ENCODE measurements at regions not wholly inside any gene's neighbourhood (a gene's known extent, or its start where the extent isn't known, plus 50 kb on each side); places are given as distances from the start of the nearest gene placed in this dataset.

DNA sequence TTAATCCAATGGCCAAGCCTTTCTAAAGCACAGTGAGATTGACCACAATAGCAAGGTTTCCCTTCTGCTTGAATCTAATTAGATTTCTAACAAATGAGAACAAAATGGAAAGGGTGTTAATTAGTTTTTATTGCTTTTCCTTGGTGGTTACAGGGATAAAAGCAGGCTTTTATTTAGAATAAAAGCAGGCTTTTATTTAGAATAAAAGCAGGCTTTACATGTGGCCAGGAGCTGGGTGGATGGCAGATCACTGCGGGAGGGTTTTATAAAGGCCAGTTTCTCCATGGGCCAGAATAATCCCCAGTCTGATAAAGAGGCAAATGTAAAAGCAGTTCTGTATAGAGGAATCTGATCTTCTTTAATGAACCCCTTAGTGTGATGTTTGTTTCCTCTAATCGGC lies 470.2 kb downstream of the TMEM232 start:
- CTCF ChIA-PET: no interaction called here
- DNase-seq (ENCODE audit: extremely low spot score): no peak
- TF ChIP-seq, protein P1, sequence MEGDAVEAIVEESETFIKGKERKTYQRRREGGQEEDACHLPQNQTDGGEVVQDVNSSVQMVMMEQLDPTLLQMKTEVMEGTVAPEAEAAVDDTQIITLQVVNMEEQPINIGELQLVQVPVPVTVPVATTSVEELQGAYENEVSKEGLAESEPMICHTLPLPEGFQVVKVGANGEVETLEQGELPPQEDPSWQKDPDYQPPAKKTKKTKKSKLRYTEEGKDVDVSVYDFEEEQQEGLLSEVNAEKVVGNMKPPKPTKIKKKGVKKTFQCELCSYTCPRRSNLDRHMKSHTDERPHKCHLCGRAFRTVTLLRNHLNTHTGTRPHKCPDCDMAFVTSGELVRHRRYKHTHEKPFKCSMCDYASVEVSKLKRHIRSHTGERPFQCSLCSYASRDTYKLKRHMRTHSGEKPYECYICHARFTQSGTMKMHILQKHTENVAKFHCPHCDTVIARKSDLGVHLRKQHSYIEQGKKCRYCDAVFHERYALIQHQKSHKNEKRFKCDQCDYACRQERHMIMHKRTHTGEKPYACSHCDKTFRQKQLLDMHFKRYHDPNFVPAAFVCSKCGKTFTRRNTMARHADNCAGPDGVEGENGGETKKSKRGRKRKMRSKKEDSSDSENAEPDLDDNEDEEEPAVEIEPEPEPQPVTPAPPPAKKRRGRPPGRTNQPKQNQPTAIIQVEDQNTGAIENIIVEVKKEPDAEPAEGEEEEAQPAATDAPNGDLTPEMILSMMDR (IDR thresholded peaks at IDR 0.05; ENCODE audit: control extremely low read depth, extremely low read depth, low read depth, missing control alignments): no peak
- POLR2A ChIA-PET: no interaction called here

DNA sequence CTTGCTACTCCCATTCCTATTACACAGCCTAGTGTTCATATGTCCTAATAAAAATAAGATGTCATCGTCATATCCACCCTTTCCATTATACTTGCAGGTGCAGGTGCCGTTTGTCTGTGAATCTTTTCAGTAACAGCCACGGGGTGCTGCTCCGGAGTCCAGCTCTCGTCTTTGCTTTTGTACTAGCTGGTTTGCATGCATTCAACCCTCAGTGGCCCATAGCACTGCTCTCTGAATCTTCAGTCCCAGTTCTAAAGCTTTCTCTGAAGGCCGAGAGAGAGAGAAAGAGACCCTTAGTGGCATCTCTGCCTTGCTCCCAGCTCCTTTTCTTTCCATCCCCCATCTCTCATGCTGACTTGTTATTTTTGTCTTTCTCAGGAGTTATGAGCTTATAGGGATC lies 468.5 kb downstream of the TMEM232 start:
- ChIA-PET CTCF (interaction anchor here (1.4 kb wide), 2 partner anchors 11 to 98 kb away, joined by 3 to 5 read pairs; no protein-coding TSS in a partner anchor), POLR2A (no interaction called here)
- no peak for DNase-seq (ENCODE audit: extremely low spot score)
- TF ChIP-seq, protein P1 (IDR thresholded peaks at IDR 0.05; ENCODE audit: control extremely low read depth, extremely low read depth, low read depth, missing control alignments): no peak

DNA sequence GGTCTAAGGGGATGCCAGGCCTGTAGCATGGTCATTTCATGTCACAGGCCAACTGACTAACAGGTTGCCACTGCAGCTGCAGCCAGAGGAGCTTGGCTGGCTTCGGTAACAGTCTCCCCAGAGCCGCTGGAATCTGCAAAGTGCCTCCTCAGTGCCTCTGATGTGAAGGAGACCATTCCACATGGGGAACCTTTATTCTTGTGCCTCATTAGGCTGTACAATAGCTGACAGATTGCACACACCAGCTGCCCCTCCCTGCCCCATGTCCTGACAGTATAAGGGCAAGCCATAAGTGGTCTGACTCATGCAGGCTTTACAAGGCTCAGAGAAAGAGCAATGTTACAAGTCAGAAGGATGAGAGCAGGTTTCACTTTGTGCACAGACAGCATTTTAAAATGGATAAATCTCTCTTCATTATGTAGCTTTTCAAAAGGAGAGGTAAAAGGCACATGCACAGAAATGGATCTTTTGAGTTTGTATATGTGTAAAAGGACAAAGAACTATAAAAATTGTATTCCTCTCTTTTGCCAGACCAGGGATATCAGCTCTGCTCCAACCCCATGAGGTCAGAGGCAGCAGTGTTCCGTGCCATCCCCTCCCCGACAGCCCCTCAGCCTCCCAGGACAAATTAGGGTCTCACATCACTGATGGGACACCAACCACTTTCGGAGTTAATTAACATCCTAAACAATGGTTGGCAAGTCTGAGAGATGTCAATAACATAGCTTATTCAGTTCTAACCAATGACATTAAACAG lies 467.8 kb downstream of the TMEM232 start:
- POLR2A ChIA-PET: no interaction called here
- TF ChIP-seq, protein P1 (IDR thresholded peaks at IDR 0.05; ENCODE audit: control extremely low read depth, extremely low read depth, low read depth, missing control alignments): no peak
- CTCF ChIA-PET: interaction anchor here (0.8 to 1.4 kb wide), 3 partner anchors 11 to 98 kb away, joined by 3 read pairs; no protein-coding TSS in a partner anchor
- DNase-seq (ENCODE audit: extremely low spot score): no peak

DNA sequence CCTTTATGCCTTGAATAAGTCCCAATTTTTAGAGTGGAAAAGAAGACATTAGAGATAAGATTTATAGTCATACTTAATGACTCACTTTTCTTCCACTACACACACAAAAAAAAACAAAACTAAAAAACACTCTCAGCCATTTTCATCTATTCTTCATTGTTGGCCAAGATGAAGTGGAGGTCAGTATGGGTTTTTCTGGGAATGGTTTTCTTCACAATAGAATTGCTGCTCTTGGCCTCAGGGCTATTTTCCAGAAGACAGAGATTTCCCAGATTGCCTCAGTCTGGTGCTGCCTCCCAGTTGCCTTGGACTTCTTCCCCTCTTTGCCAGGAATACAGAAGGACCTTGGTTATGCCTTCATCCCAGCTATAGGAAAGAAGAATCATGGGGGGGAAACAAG lies 463.7 kb downstream of the TMEM232 start:
- DNase-seq (ENCODE audit: extremely low spot score): no peak
- TF ChIP-seq, protein P1 (IDR thresholded peaks at IDR 0.05; ENCODE audit: control extremely low read depth, extremely low read depth, low read depth, missing control alignments): no peak
- CTCF ChIA-PET: no interaction called here
- POLR2A ChIA-PET: no interaction called here

DNA sequence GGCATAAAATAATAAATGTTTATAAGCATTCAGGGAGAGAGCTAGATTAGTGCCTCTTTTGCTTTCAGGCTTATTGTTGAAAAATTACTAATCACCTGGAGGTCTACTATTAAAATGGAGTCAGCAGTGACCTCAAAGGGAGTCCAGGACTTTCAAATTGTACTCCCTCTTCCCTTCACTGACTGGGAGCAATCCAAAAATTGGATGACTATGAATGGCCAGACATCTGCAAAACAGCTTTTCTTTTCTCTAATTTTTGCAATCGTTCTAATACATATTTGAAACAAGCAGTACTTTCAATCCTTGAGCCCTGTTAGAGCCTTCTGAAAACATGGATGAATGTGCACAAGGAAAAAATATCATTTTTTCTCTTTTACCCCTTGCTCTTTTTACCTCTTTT lies 461.8 kb downstream of the TMEM232 start:
- ChIA-PET CTCF (interaction anchor here (0.7 to 1.5 kb wide), 5 partner anchors 9 to 91 kb away, joined by 3 to 5 read pairs (median 4); no protein-coding TSS in a partner anchor), POLR2A (no interaction called here)
- TF ChIP-seq, protein P1 (IDR thresholded peaks at IDR 0.05; ENCODE audit: control extremely low read depth, extremely low read depth, low read depth, missing control alignments): no peak
- no peak for DNase-seq (ENCODE audit: extremely low spot score)

DNA sequence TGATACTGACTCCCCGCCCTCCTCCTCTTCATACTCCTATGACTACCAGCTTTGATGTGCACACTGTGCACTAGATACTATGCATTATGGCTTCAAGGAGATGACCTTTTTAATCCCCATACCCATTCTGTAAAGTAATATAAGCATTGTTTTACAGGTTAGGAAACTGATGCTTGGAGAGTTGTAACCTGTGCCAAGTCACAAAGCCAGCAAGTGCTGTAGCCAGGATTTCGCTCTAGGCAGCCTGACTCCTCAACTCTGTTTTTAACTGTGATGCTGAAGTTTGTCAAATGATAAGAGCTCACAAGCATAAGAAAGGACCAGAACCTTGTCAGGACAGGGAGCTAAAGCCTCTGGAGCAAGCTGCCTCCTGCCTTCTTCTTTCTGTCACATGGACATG lies 461.3 kb downstream of the TMEM232 start:
- TF ChIP-seq, protein P1 (IDR thresholded peaks at IDR 0.05; ENCODE audit: control extremely low read depth, extremely low read depth, low read depth, missing control alignments): no peak
- no peak for DNase-seq (ENCODE audit: extremely low spot score)
- POLR2A ChIA-PET: no interaction called here
- CTCF ChIA-PET: interaction anchor here (1.1 to 1.5 kb wide), 2 partner anchors 11 to 14 kb away, joined by 4 to 5 read pairs; no protein-coding TSS in a partner anchor

Data from GM10248 (cell line).